OCI-LY1 (cell line): ENCODE measurements at regions not wholly inside any gene's neighbourhood (a gene's known extent, or its start where the extent isn't known, plus 50 kb on each side); places are given as distances from the start of the nearest gene placed in this dataset.
"Not testable (repeated sequence)": the region's sequence is repeated elsewhere in the genome, so short reads cannot be mapped to it uniquely, and the experiment has no call there.

Source experiments
- H2AFZ ChIP-seq: fragments of 200-600 bp; sonication (generic), shearing (Covaris generic); 2 replicates; pipeline ENCODE4 v1.6.0; 2014; ENCODE audit warnings: antibody characterized with exemption, mild to moderate bottlenecking, low read length
- H3F3A ChIP-seq: fragments of 200-600 bp; sonication (generic), shearing (Covaris generic); 2 replicates; pipeline ENCODE4 v1.6.0; 2014; ENCODE audit warnings: mild to moderate bottlenecking, antibody characterized with exemption, low read length, moderate library complexity; ENCODE audit not compliant: insufficient read depth
- H3K27ac ChIP-seq: fragments of 200-600 bp; sonication (generic); 2 replicates; pipeline ENCODE4 v1.5.1; 2014; ENCODE audit warnings: low read length, mixed run types, mild to moderate bottlenecking, low read depth; ENCODE audit not compliant: poor library complexity, severe bottlenecking
- H3K27me3 ChIP-seq: fragments of 200-600 bp; sonication (generic); 2 replicates; pipeline ENCODE4 v1.6.0; 2014; ENCODE audit warnings: antibody characterized with exemption, mild to moderate bottlenecking, low read length, moderate library complexity; ENCODE audit not compliant: insufficient read depth
- H3K36me3 ChIP-seq: fragments of 200-600 bp; sonication (generic); 2 replicates; pipeline ENCODE4 v1.6.1; 2014; ENCODE audit warnings: mild to moderate bottlenecking, antibody characterized with exemption, low read length, moderate library complexity, mixed read lengths; ENCODE audit not compliant: insufficient read depth
- H3K4me1 ChIP-seq: fragments of 200-600 bp; sonication (generic); 2 replicates; pipeline ENCODE4 v1.5.1; 2014; ENCODE audit warnings: mild to moderate bottlenecking, low read length, moderate library complexity; ENCODE audit not compliant: insufficient read depth, severe bottlenecking
- H3K4me2 ChIP-seq: fragments of 200-600 bp; sonication (generic), shearing (Covaris generic); 2 replicates; pipeline ENCODE4 v1.6.1; 2014; ENCODE audit warnings: low read length
- H3K4me3 ChIP-seq: fragments of 200-600 bp; sonication (generic); 2 replicates; pipeline ENCODE4 v1.5.1; 2014; ENCODE audit warnings: low read length, low read depth, mild to moderate bottlenecking, mixed read lengths; ENCODE audit not compliant: poor library complexity, severe bottlenecking
- H3K79me2 ChIP-seq: fragments of 200-600 bp; shearing (Covaris generic); 2 replicates; pipeline ENCODE4 v1.6.1; 2016; ENCODE audit warnings: mixed run types, low read length, mixed read lengths; ENCODE audit not compliant: insufficient read depth
- H3K9ac ChIP-seq: fragments of 200-600 bp; sonication (generic), shearing (Covaris generic); 2 replicates; pipeline ENCODE4 v1.6.1; 2014; ENCODE audit warnings: mild to moderate bottlenecking, low read length, mixed read lengths
- H3K9me2 ChIP-seq: fragments of 200-600 bp; sonication (generic), shearing (Covaris generic); 2 replicates; pipeline ENCODE4 v1.6.1; 2014; ENCODE audit warnings: low read depth, mild to moderate bottlenecking, low read length, mixed read lengths
- H3K9me3 ChIP-seq: fragments of 200-600 bp; shearing (Covaris generic); 2 replicates; pipeline ENCODE4 v1.6.1; 2014; ENCODE audit warnings: low read length, mixed read lengths
- H4K20me1 ChIP-seq: fragments of 200-600 bp; sonication (generic), shearing (Covaris generic); 2 replicates; pipeline ENCODE4 v1.6.0; 2016; ENCODE audit warnings: mild to moderate bottlenecking, low read length; ENCODE audit not compliant: insufficient read depth
- EZH2 ChIP-seq: fragments of 200-600 bp; sonication (generic), shearing (Covaris generic); IDR thresholded peaks from 2 replicates; pipeline ENCODE4 v1.8.0; 2017; ENCODE audit warnings: borderline replicate concordance, mixed run types, mild to moderate bottlenecking, antibody characterized with exemption, low read length, moderate library complexity, mixed read lengths
- TF ChIP-seq, protein P1 (sequence below): fragments of 200-600 bp; sonication (generic), shearing (Covaris generic); IDR thresholded peaks from 2 replicates; pipeline ENCODE4 v1.5.1; 2017; ENCODE audit warnings: mild to moderate bottlenecking, antibody characterized with exemption, low read length, moderate library complexity, mixed read lengths

DNA sequence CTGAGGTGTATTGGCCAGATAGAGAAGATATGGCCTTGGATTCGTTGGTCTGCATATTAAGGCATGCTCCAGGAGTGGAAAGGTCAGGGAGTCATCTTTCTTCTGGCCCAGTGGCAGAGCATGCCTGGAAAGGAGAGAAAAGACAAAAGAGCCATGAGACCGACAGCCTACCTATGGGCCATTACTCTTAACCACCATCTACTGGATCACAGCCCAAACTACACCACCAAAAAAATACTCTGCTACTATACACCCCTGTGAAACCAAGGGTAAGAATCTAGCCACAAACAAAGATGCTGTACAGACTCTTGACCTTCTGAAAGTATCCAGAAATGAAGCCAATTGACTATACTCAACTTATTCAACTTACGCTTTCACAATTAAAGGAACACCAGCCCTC is 96.1 kb upstream of the PLSCR5 start:
- TF ChIP-seq, protein P1, sequence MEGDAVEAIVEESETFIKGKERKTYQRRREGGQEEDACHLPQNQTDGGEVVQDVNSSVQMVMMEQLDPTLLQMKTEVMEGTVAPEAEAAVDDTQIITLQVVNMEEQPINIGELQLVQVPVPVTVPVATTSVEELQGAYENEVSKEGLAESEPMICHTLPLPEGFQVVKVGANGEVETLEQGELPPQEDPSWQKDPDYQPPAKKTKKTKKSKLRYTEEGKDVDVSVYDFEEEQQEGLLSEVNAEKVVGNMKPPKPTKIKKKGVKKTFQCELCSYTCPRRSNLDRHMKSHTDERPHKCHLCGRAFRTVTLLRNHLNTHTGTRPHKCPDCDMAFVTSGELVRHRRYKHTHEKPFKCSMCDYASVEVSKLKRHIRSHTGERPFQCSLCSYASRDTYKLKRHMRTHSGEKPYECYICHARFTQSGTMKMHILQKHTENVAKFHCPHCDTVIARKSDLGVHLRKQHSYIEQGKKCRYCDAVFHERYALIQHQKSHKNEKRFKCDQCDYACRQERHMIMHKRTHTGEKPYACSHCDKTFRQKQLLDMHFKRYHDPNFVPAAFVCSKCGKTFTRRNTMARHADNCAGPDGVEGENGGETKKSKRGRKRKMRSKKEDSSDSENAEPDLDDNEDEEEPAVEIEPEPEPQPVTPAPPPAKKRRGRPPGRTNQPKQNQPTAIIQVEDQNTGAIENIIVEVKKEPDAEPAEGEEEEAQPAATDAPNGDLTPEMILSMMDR = no peak
- no peak for TF ChIP-seq EZH2
- Histone ChIP-seq H3K9me2 (no peaks in the 10 kb centered on the region), H3K36me3 (no peaks in the 10 kb centered on the region)

DNA sequence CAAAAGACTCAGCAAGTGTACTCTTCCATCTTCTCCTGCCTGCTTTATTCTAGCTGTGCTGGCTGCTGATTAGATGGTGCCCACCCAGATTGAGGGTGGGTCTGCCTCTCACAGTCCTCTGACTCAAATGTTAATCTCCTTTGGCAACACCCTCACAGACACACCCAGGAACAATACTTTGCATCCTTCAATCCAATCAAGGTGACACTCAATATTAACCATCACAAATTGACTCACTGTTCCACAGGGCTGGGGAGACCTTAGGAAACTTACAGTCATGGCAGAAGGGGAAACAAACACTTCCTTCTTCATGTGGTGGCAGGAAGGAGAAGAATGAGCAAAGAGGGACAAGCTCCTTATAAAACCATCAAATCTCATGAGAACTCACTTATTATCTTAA is 94.9 kb upstream of the PLSCR5 start:
- not testable (repeated sequence) for H3K4me2 ChIP-seq, H3K9me2 ChIP-seq, H3K4me1 ChIP-seq, H3K9me3 ChIP-seq, H3K27ac ChIP-seq, H4K20me1 ChIP-seq, H2AFZ ChIP-seq, H3K4me3 ChIP-seq, H3K36me3 ChIP-seq, H3K79me2 ChIP-seq, H3K9ac ChIP-seq, H3F3A ChIP-seq, H3K27me3 ChIP-seq

More for the DNA sequence above, 96.1 kb upstream of the PLSCR5 start:
- H3K79me2 ChIP-seq = no peaks in the 10 kb centered on the region
- no peaks in the 10 kb centered on the region for H3K27me3 ChIP-seq
- H2AFZ ChIP-seq = no peak overlapping the region
- no peaks in the 10 kb centered on the region for H3K9me3 ChIP-seq
- H3K4me3 ChIP-seq = no peak overlapping the region
- H3K27ac ChIP-seq = no peak overlapping the region
- no peaks in the 10 kb centered on the region for H3K4me1 ChIP-seq
- no peaks in the 10 kb centered on the region for H4K20me1 ChIP-seq
- no peak overlapping the region for H3K9ac ChIP-seq
- no peak overlapping the region for H3K4me2 ChIP-seq
- no peaks in the 10 kb centered on the region for H3F3A ChIP-seq

DNA sequence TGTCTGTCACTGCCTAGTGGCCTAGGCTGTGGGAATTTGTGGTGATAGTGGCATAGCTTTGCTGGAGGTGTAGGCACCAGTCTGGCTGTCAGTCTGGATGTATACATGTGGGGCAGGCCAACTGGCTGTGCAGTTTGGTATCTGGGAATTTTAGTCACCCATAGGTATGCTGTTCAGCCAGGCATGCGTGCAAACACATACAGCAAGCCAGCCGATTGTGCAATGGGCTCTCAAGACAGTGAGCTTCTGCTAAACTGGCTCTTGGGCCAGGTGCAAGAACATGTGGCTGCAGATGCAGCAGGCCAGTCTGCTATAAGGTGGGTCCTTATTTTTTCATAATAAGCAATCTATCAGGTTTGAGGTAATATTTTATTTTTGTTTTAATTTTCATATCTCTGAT is 87.1 kb upstream of the PLSCR5 start:
- no peak overlapping the region for H3K27ac ChIP-seq
- no peak overlapping the region for H2AFZ ChIP-seq
- no peaks in the 10 kb centered on the region for H3K4me1 ChIP-seq
- H3K4me3 ChIP-seq = no peak overlapping the region
- H4K20me1 ChIP-seq = no peaks in the 10 kb centered on the region
- no peaks in the 10 kb centered on the region for H3K36me3 ChIP-seq
- H3F3A ChIP-seq = no peaks in the 10 kb centered on the region
- no peaks in the 10 kb centered on the region for H3K79me2 ChIP-seq
- no peaks in the 10 kb centered on the region for H3K9me3 ChIP-seq
- no peak for TF ChIP-seq EZH2
- H3K9me2 ChIP-seq = no peaks in the 10 kb centered on the region
- H3K9ac ChIP-seq = no peak overlapping the region
- no peak overlapping the region for H3K4me2 ChIP-seq
- H3K27me3 ChIP-seq = no peaks in the 10 kb centered on the region

DNA sequence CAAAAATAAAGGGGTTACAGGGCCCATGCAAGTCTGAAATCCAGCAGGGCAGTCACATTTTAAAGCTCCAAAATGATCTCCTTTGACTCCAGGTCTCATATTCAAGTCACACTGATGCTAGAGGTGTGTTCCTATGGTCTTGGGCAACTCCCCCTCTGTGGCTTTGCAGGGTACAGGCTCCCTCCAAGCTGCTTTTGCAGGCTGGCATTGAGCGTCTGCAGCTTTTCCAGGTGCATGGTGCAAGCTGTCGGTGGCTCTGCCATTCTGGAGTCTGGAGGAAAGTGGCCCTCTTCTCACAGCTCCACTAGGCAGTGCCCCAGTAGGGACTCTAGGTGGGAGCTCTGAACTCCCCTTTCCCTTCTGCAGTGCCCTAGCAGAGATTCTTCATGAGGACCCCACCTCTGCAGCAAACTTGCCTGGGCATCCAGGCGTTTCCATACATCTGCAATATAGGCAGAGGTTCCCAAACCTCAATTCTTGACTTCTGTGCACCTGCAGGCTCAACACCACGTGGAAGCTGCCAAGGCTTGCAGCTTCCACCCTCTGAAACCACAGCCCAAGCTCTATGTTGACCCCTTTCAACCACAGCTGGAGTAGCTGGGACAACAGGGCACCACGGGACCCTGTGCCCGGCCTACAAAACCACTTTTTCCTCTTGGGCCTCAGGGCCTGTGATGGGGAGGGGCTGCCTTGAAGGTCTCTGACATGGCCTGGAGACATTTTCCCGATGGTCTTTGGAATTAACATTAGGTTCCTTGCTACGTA is 80.1 kb upstream of the PLSCR5 start:
- Histone ChIP-seq H3K36me3 (no peaks in the 10 kb centered on the region), H3K4me3 (no peak overlapping the region), H3K9ac (no peak overlapping the region), H3K79me2 (no peaks in the 10 kb centered on the region), H3K4me1 (no peaks in the 10 kb centered on the region), H3K27ac (no peak overlapping the region), H3K4me2 (no peak overlapping the region), H4K20me1 (no peaks in the 10 kb centered on the region), H3K9me2 (no peaks in the 10 kb centered on the region), H3K27me3 (no peaks in the 10 kb centered on the region), H3F3A (no peaks in the 10 kb centered on the region), H3K9me3 (no peaks in the 10 kb centered on the region), H2AFZ (no peak overlapping the region)
- no peak for TF ChIP-seq EZH2
- TF ChIP-seq, protein P1 = no peak
